H1 (cell line): ENCODE measurements at regions not wholly inside any gene's neighbourhood (a gene's known extent, or its start where the extent isn't known, plus 50 kb on each side); places are given as distances from the start of the nearest gene placed in this dataset.
"Not testable (repeated sequence)": the region's sequence is repeated elsewhere in the genome, so short reads cannot be mapped to it uniquely, and the experiment has no call there.

Source experiments
- CTCF ChIA-PET: fragments of 300-600 bp; sonication (Branson Sonifier 250); formaldehyde crosslinking; loops from one replicate; lab custom pipeline; 2021; ENCODE audit not compliant: partially characterized antibody; lab: Charles Lee
- POLR2A ChIA-PET: fragments of 300-600 bp; sonication (Branson Sonifier 250); formaldehyde crosslinking; loops from one replicate; lab custom pipeline; 2021; ENCODE audit warnings: inconsistent platforms; ENCODE audit not compliant: partially characterized antibody; lab: Charles Lee
- DNase-seq, 2 experiments: peaks; one replicate each; pipeline versions ENCODE4 v3.0.0 to v3.0.0-alpha.2; 2010 to 2022; ENCODE audit warnings: low spot score in 2 of 2, low read depth in 1 of 2, mixed read lengths in 1 of 2
- FAIRE-seq: peaks from 2 replicates; lab custom pipeline; 2011; peaks lifted over from hg19 to GRCh38; lab: Jason Lieb, UNC
- H2AFZ ChIP-seq: 2 replicates; pipeline ENCODE4 v1.8.1; 2012; ENCODE audit warnings: low read length, inconsistent platforms
- H2AK5ac ChIP-seq: 2 replicates; pipeline ENCODE4 v1.6.1; 2013; ENCODE audit warnings: low read depth, low read length
- H2BK120ac ChIP-seq: replicated peaks from 2 replicates; pipeline ENCODE3; 2013; ENCODE audit warnings: low read depth, low read length, inconsistent platforms
- H2BK12ac ChIP-seq: 2 replicates; pipeline ENCODE4 v1.6.1; 2013; ENCODE audit warnings: low read depth, low read length
- H2BK15ac ChIP-seq: 2 replicates; pipeline ENCODE4 v1.6.1; 2013; ENCODE audit warnings: low read length
- H2BK20ac ChIP-seq: 2 replicates; pipeline ENCODE4 v1.6.1; 2013; ENCODE audit warnings: low read length
- H2BK5ac ChIP-seq: 2 replicates; pipeline ENCODE4 v1.6.1; 2013; ENCODE audit warnings: low read depth, low read length
- H3K14ac ChIP-seq: 2 replicates; pipeline ENCODE4 v1.6.1; 2013; ENCODE audit warnings: inconsistent platforms; ENCODE audit not compliant: insufficient read length
- H3K18ac ChIP-seq: 2 replicates; pipeline ENCODE4 v1.6.1; 2013; ENCODE audit warnings: low read length; ENCODE audit errors: extremely low read depth
- H3K23ac ChIP-seq: 2 replicates; pipeline ENCODE4 v1.6.1; 2013; ENCODE audit warnings: inconsistent platforms; ENCODE audit not compliant: insufficient read length
- H3K23me2 ChIP-seq: 2 replicates; pipeline ENCODE4 v1.6.1; 2013; ENCODE audit warnings: low read depth, low read length
- H3K27ac ChIP-seq: 2 replicates; pipeline ENCODE4 v1.6.1; 2011; ENCODE audit warnings: low read depth, low read length, inconsistent platforms
- H3K27me3 ChIP-seq, 4 experiments: replicated peaks in 1 of 4; 1 replicate in 1 of 4; 2 replicates in 3 of 4; pipeline versions ENCODE4 v1.6.1 to v1.8.1; 2011 to 2013; ENCODE audit warnings: low read length in 3 of 4, mild to moderate bottlenecking in 3 of 4, inconsistent platforms in 2 of 4, mixed read lengths in 2 of 4, moderate library complexity in 1 of 4; ENCODE audit not compliant: control insufficient read depth in 3 of 4, insufficient read depth in 3 of 4; ENCODE audit errors: extremely low read depth in 1 of 4
- H3K36me3 ChIP-seq, 4 experiments: 2 replicates each; pipeline versions ENCODE4 v1.6.1 to v1.8.1; 2011 to 2013; ENCODE audit warnings: mild to moderate bottlenecking in 4 of 4, low read length in 3 of 4, moderate library complexity in 2 of 4, control low read depth in 1 of 4, inconsistent platforms in 1 of 4; ENCODE audit not compliant: insufficient read depth in 4 of 4, control insufficient read depth in 2 of 4
- H3K4ac ChIP-seq: replicated peaks from 2 replicates; pipeline ENCODE3; 2013; ENCODE audit warnings: low read length, low read depth, mixed read lengths, inconsistent platforms; ENCODE audit not compliant: insufficient read length
- H3K4me1 ChIP-seq, 4 experiments: replicated peaks in 1 of 4; 1 replicate in 1 of 4; 2 replicates in 3 of 4; pipeline versions ENCODE4 v1.6.1 to v1.8.1; 2011 to 2013; ENCODE audit warnings: low read length in 3 of 4, inconsistent platforms in 2 of 4, mixed read lengths in 1 of 4; ENCODE audit not compliant: insufficient read depth in 4 of 4, control insufficient read depth in 3 of 4
- H3K4me2 ChIP-seq, 2 experiments: 2 replicates each; pipeline versions ENCODE4 v1.6.1 to v1.8.1; 2011 to 2013; ENCODE audit warnings: low read depth in 2 of 2, low read length in 2 of 2, control low read depth in 1 of 2, inconsistent platforms in 1 of 2, mild to moderate bottlenecking in 1 of 2; ENCODE audit not compliant: insufficient read depth in 1 of 2
- H3K4me3 ChIP-seq, 4 experiments: fragments of 200-600, 300-600 bp in 1 of 4; sonication (generic), shearing (Covaris generic), sonication (Bioruptor Twin) in 1 of 4; 2 replicates each; pipeline versions ENCODE4 v1.5.1 to v1.8.1; 2011 to 2016; ENCODE audit warnings: low read length in 4 of 4, low read depth in 3 of 4, control low read depth in 2 of 4, inconsistent platforms in 2 of 4, mild to moderate bottlenecking in 2 of 4, mixed read lengths in 1 of 4, moderate library complexity in 1 of 4; ENCODE audit not compliant: insufficient read depth in 2 of 4; ENCODE audit errors: extremely low read depth in 1 of 4
- H3K56ac ChIP-seq: replicated peaks from 2 replicates; pipeline ENCODE3; 2013; ENCODE audit warnings: low read depth, mild to moderate bottlenecking, mixed read lengths, low read length, inconsistent platforms; ENCODE audit not compliant: insufficient read length
- H3K79me1 ChIP-seq: 2 replicates; pipeline ENCODE4 v1.6.1; 2013; ENCODE audit warnings: low read depth, low read length, control low read depth
- H3K79me2 ChIP-seq, 2 experiments: 2 replicates each; pipeline versions ENCODE4 v1.6.1 to v1.8.1; 2012 to 2013; ENCODE audit warnings: low read length in 2 of 2, mild to moderate bottlenecking in 2 of 2, inconsistent platforms in 1 of 2; ENCODE audit not compliant: insufficient read depth in 2 of 2, control insufficient read depth in 1 of 2
- H3K9ac ChIP-seq, 4 experiments: replicated peaks in 1 of 4; 1 replicate in 1 of 4; 2 replicates in 3 of 4; pipeline versions ENCODE4 v1.6.1 to v1.8.1; 2011 to 2013; ENCODE audit warnings: low read depth in 3 of 4, low read length in 3 of 4, control low read depth in 2 of 4, mild to moderate bottlenecking in 2 of 4, moderate library complexity in 2 of 4, inconsistent platforms in 1 of 4; ENCODE audit errors: extremely low read depth in 1 of 4
- H3K9me3 ChIP-seq, 2 experiments: 2 replicates each; pipeline versions ENCODE4 v1.6.1 to v1.8.1; 2012 to 2013; ENCODE audit warnings: mild to moderate bottlenecking in 2 of 2, moderate library complexity in 2 of 2, control low read depth in 1 of 2, inconsistent platforms in 1 of 2, low read depth in 1 of 2, low read length in 1 of 2, mixed read lengths in 1 of 2; ENCODE audit not compliant: insufficient read depth in 2 of 2
- H4K20me1 ChIP-seq, 2 experiments: replicated peaks in 1 of 2; 2 replicates each; pipeline versions ENCODE3 to v1.8.1; 2011 to 2013; ENCODE audit warnings: inconsistent platforms in 2 of 2, low read length in 2 of 2, mild to moderate bottlenecking in 1 of 2; ENCODE audit not compliant: insufficient read depth in 2 of 2, control insufficient read depth in 1 of 2
- H4K5ac ChIP-seq: 2 replicates; pipeline ENCODE4 v1.6.1; 2013; ENCODE audit warnings: low read length, low read depth, mixed read lengths, inconsistent platforms; ENCODE audit not compliant: insufficient read length
- H4K8ac ChIP-seq: 2 replicates; pipeline ENCODE4 v1.8.0; 2013; ENCODE audit warnings: mild to moderate bottlenecking, moderate library complexity, low read length, inconsistent platforms; ENCODE audit not compliant: insufficient read depth; ENCODE audit errors: extremely low read depth
- H4K91ac ChIP-seq: replicated peaks from 2 replicates; pipeline ENCODE3; 2013; ENCODE audit warnings: low read length, mixed read lengths, inconsistent platforms; ENCODE audit not compliant: insufficient read length
- WGBS, 2 experiments: shearing (Covaris generic) in 1 of 2; methylation state at CpG; one replicate each; pipeline versions ENCODE4 v1.1.6 to v1.1.7; 2013 to 2015; ENCODE audit warnings: low lambda C conversion rate in 2 of 2, mixed read lengths in 2 of 2, inconsistent platforms in 1 of 2, low coverage in 1 of 2, missing lambda C conversion rate in 1 of 2; ENCODE audit not compliant: insufficient replicate concordance in 2 of 2, insufficient coverage in 1 of 2, insufficient read length in 1 of 2; ENCODE audit errors: extremely low coverage in 1 of 2, missing lambda C conversion rate in 1 of 2; 5-methylcytosine and 5-hydroxymethylcytosine counted together

- H4K5ac ChIP-seq, H4K20me1 ChIP-seq, H3K27ac ChIP-seq, H3K14ac ChIP-seq, H3K9ac ChIP-seq, H2BK5ac ChIP-seq, H2AK5ac ChIP-seq, H3K4me3 ChIP-seq, H3K79me1 ChIP-seq, DNase-seq, H3K23ac ChIP-seq, FAIRE-seq, H4K91ac ChIP-seq, H3K56ac ChIP-seq, H3K4me2 ChIP-seq, H3K36me3 ChIP-seq, H3K9me3 ChIP-seq, H3K4me1 ChIP-seq, H4K8ac ChIP-seq, H2AFZ ChIP-seq, H2BK120ac ChIP-seq, POLR2A ChIA-PET, H3K79me2 ChIP-seq, H3K4ac ChIP-seq, H3K23me2 ChIP-seq, H3K27me3 ChIP-seq: not testable (repeated sequence)
- WGBS, 2 experiments: 96% methylated on average over 25 of the region's 34 CpGs; no CpG with 5 or more reads in 1 of the 2 experiments
- H2BK12ac ChIP-seq: peak overlapping the region; percentile 87; the same call in 1 of the 2 replicates
- H2BK15ac ChIP-seq: peak overlapping the region; percentile 98; the same call in 1 of the 2 replicates
- CTCF ChIA-PET: interaction anchor here (0.6 kb wide), 1 partner anchor 48 kb away, joined by 3 read pairs; no protein-coding TSS in a partner anchor
- H3K18ac ChIP-seq: peak overlapping the region; percentile 68; the same call in 1 of the 2 replicates
- peak overlapping the region; percentile 89; the same call in 1 of the 2 replicates for H2BK20ac ChIP-seq
These were observed 131.3 kb downstream of the KIF26A start for GRCh38 chr14:104269511-104270241.
